HCT116 (cell line): ENCODE measurements at regions not wholly inside any gene's neighbourhood (a gene's known extent, or its start where the extent isn't known, plus 50 kb on each side); places are given as distances from the start of the nearest gene placed in this dataset.

ENCODE experiments used
- ATAC-seq: fragments of 200-7000 bp; cut with Tn5 transposase; 2 replicates; pipeline ENCODE4 v1.9.1; 2020; ENCODE audit warnings: mild to moderate bottlenecking, moderate library complexity
- BruUV-seq: library from RNA; stranded (reverse); fragments of 400-500 nt; replicated peaks from 2 replicates; lab custom pipeline; 2021; lab: Mats Ljungman, UMichigan
- CTCF ChIA-PET: fragments of 300-600 bp; sonication (Branson Sonifier 250); formaldehyde crosslinking; loops from one replicate; lab custom pipeline; 2021; ENCODE audit warnings: antibody characterized with exemption; lab: Charles Lee
- POLR2A ChIA-PET: fragments of 300-600, 350-600 bp; sonication (Branson Sonifier 250); formaldehyde crosslinking; loops from one replicate; lab custom pipeline; 2021; ENCODE audit warnings: antibody characterized with exemption; lab: Charles Lee
- RAD21 ChIA-PET, 2 experiments: fragments of 300-600 bp; sonication (Branson Sonifier 250); formaldehyde crosslinking; loops; one replicate each; lab custom pipeline; 2023; ENCODE audit warnings: low total read pairs in 2 of 2; ENCODE audit not compliant: uncharacterized antibody in 2 of 2, unreplicated experiment in 2 of 2, low non-redundant PET in 1 of 2; lab: Charles Lee
- DNase-seq: peaks from one replicate; pipeline ENCODE4 v3.0.0-alpha.2; 2010; ENCODE audit warnings: low read depth, low spot score
- H2AFZ ChIP-seq: fragments of 200-600 bp; shearing (Covaris generic), sonication (generic); 2 replicates; pipeline ENCODE4 v1.6.1; 2017; ENCODE audit warnings: low read depth, mixed run types, mixed read lengths, antibody characterized with exemption, low read length; ENCODE audit not compliant: poor library complexity, severe bottlenecking
- H3K27ac ChIP-seq: 2 replicates; pipeline ENCODE4 v1.5.1; 2012; ENCODE audit warnings: low read depth, low read length
- H3K27me3 ChIP-seq: fragments of 200-600 bp; sonication (generic); 2 replicates; pipeline ENCODE4 v1.6.1; 2016; ENCODE audit warnings: mixed run types, low read length, mixed read lengths; ENCODE audit not compliant: insufficient read depth
- H3K36me3 ChIP-seq, 2 experiments: fragments of 200-500 bp in 1 of 2; fragments of 200-600 bp in 1 of 2; sonication (Bioruptor generic) in 1 of 2; sonication (generic) in 1 of 2; 2 replicates each; pipeline versions ENCODE4 v1.5.1 to v1.6.1; 2014 to 2016; ENCODE audit warnings: low read length in 2 of 2, inconsistent platforms in 1 of 2, mixed read lengths in 1 of 2, mixed run types in 1 of 2; ENCODE audit not compliant: insufficient read depth in 2 of 2, control insufficient read depth in 1 of 2
- H3K4me1 ChIP-seq, 2 experiments: fragments of 200-600 bp in 1 of 2; sonication (generic) in 1 of 2; 2 replicates each; pipeline versions ENCODE4 v1.5.1 to v1.6.1; 2012 to 2017; ENCODE audit warnings: low read length in 2 of 2, inconsistent platforms in 1 of 2, mild to moderate bottlenecking in 1 of 2, mixed read lengths in 1 of 2, mixed run types in 1 of 2, moderate library complexity in 1 of 2; ENCODE audit not compliant: insufficient read depth in 2 of 2, control insufficient read depth in 1 of 2
- H3K4me2 ChIP-seq: fragments of 200-600 bp; sonication (generic); 2 replicates; pipeline ENCODE4 v1.6.1; 2017; ENCODE audit warnings: mixed run types, low read length, mixed read lengths
- H3K4me3 ChIP-seq, 2 experiments: fragments of 200-600 bp in 1 of 2; sonication (generic) in 1 of 2; replicated peaks in 1 of 2; 2 replicates each; pipeline ENCODE4 v1.5.1; 2011 to 2016; ENCODE audit warnings: low read length in 2 of 2, control low read depth in 1 of 2, low read depth in 1 of 2, mild to moderate bottlenecking in 1 of 2, mixed read lengths in 1 of 2, mixed run types in 1 of 2
- H3K79me2 ChIP-seq: fragments of 200-600 bp; sonication (generic); 2 replicates; pipeline ENCODE4 v1.6.1; 2017; ENCODE audit warnings: mild to moderate bottlenecking, mixed run types, low read length, moderate library complexity, mixed read lengths; ENCODE audit not compliant: insufficient read depth
- H3K9ac ChIP-seq: fragments of 200-600 bp; sonication (generic); 2 replicates; pipeline ENCODE4 v1.6.1; 2016; ENCODE audit warnings: low read length, mixed read lengths
- H3K9me2 ChIP-seq: fragments of 200-600 bp; sonication (generic), shearing (Covaris generic); 2 replicates; pipeline ENCODE4 v1.6.1; 2017; ENCODE audit warnings: mixed run types, mild to moderate bottlenecking, moderate library complexity; ENCODE audit not compliant: insufficient read depth
- H3K9me3 ChIP-seq, 2 experiments: fragments of 200-500 bp in 1 of 2; fragments of 200-600 bp in 1 of 2; sonication (Bioruptor generic) in 1 of 2; sonication (generic) in 1 of 2; 2 replicates each; pipeline ENCODE4 v1.6.1; 2014 to 2017; ENCODE audit warnings: low read length in 2 of 2, mixed read lengths in 2 of 2, inconsistent platforms in 1 of 2, low read depth in 1 of 2, mild to moderate bottlenecking in 1 of 2, mixed run types in 1 of 2, moderate library complexity in 1 of 2; ENCODE audit not compliant: control insufficient read depth in 1 of 2, insufficient read depth in 1 of 2
- H4K20me1 ChIP-seq: fragments of 200-600 bp; sonication (generic), shearing (Covaris generic); 2 replicates; pipeline ENCODE4 v1.6.1; 2017; ENCODE audit warnings: mixed run types, mild to moderate bottlenecking, moderate library complexity; ENCODE audit not compliant: insufficient read depth
- CBX3 ChIP-seq: IDR thresholded peaks from 2 replicates; pipeline ENCODE4 v1.6.1; 2012; ENCODE audit warnings: low read depth
- EGR1 ChIP-seq: IDR thresholded peaks from 2 replicates; pipeline ENCODE4 v1.6.1; 2012; ENCODE audit warnings: low read depth
- EZH2 ChIP-seq: fragments of 200-600 bp; sonication (generic); IDR thresholded peaks from 2 replicates; pipeline ENCODE4 v1.6.1; 2017; ENCODE audit warnings: antibody characterized with exemption, mixed run types
- EZH2phosphoT487 ChIP-seq: fragments of 200-600 bp; IDR thresholded peaks from 2 replicates; pipeline ENCODE4 v1.6.1; 2018; ENCODE audit warnings: antibody characterized with exemption, borderline replicate concordance
- FOSL1 ChIP-seq: IDR thresholded peaks from 2 replicates; pipeline ENCODE4 v1.6.1; 2012; ENCODE audit warnings: low read depth
- POLR2A ChIP-seq: IDR thresholded peaks from 2 replicates; pipeline ENCODE4 v1.7.0; 2011; ENCODE audit warnings: borderline replicate concordance; ENCODE audit not compliant: insufficient read depth, insufficient read length; ENCODE audit errors: extremely low read depth
- POLR2AphosphoS5 ChIP-seq: IDR thresholded peaks from 2 replicates; pipeline ENCODE4 v1.6.1; 2011; ENCODE audit warnings: mild to moderate bottlenecking, low read depth, low read length, moderate library complexity
- RAD21 ChIP-seq: IDR thresholded peaks from 2 replicates; pipeline ENCODE4 v1.6.1; 2012; ENCODE audit warnings: low read depth, mild to moderate bottlenecking
- SIN3A ChIP-seq: IDR thresholded peaks from 2 replicates; pipeline ENCODE4 v1.6.1; 2012; ENCODE audit warnings: low read depth
- SP1 ChIP-seq: IDR thresholded peaks from 2 replicates; pipeline ENCODE4 v1.6.1; 2012; ENCODE audit warnings: low read depth
- SRF ChIP-seq: IDR thresholded peaks from 2 replicates; pipeline ENCODE4 v1.6.1; 2012; ENCODE audit warnings: low read depth
- TCF7L2 ChIP-seq: IDR thresholded peaks from 2 replicates; pipeline ENCODE4 v1.7.0; 2011; ENCODE audit warnings: borderline replicate concordance, inconsistent platforms; ENCODE audit not compliant: insufficient read depth, insufficient read length; ENCODE audit errors: extremely low read depth
- YY1 ChIP-seq: IDR thresholded peaks from 2 replicates; pipeline ENCODE4 v1.6.1; 2011; ENCODE audit warnings: low read length, low read depth, moderate library complexity, mild to moderate bottlenecking; ENCODE audit not compliant: insufficient replicate concordance; ENCODE audit errors: extremely low read depth
- ZFX ChIP-seq: fragments of 450-650 bp; IDR thresholded peaks from 2 replicates; pipeline ENCODE4 v1.6.1; 2017
- intact Hi-C: fragments of 100-400 bp; cut with micrococcal nuclease; formaldehyde crosslinking; loops from 2 replicates; pipeline ENCODE4 v1.10.0; 2022
- TF ChIP-seq, protein P1 (sequence below): IDR thresholded peaks from 2 replicates; pipeline ENCODE4 v1.6.1; 2012; ENCODE audit warnings: low read depth
- TF ChIP-seq, protein P2 (sequence below): IDR thresholded peaks from 2 replicates; pipeline ENCODE4 v1.6.1; 2011; ENCODE audit warnings: mild to moderate bottlenecking, low read length, moderate library complexity; ENCODE audit not compliant: insufficient replicate concordance; ENCODE audit errors: extremely low read depth

DNA sequence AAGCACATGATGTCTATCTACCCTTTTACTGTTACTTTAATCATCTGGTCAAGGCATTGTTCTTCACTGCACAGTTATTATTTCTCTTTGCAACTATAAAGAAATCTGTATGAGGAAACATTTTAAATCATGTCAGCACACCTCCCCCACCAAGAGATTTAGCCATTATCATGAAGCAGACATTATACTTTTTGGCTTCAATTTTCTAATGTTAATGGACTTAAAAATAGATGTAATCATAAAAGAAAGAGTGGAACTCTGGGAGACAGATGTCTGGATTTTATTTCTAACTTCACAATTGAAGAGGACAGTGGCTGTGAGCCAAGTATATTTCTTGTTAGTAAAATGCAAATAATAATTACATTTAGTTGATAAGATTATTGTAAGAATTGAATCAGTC lies 932.4 kb downstream of the TAF11L14 start:
- TF ChIP-seq EZH2, result no peak
- no peak for TF ChIP-seq EGR1
- TF ChIP-seq TCF7L2, result no peak
- TF ChIP-seq POLR2AphosphoS5, result no peak
- TF ChIP-seq SIN3A, result no peak
- TF ChIP-seq, protein P1, sequence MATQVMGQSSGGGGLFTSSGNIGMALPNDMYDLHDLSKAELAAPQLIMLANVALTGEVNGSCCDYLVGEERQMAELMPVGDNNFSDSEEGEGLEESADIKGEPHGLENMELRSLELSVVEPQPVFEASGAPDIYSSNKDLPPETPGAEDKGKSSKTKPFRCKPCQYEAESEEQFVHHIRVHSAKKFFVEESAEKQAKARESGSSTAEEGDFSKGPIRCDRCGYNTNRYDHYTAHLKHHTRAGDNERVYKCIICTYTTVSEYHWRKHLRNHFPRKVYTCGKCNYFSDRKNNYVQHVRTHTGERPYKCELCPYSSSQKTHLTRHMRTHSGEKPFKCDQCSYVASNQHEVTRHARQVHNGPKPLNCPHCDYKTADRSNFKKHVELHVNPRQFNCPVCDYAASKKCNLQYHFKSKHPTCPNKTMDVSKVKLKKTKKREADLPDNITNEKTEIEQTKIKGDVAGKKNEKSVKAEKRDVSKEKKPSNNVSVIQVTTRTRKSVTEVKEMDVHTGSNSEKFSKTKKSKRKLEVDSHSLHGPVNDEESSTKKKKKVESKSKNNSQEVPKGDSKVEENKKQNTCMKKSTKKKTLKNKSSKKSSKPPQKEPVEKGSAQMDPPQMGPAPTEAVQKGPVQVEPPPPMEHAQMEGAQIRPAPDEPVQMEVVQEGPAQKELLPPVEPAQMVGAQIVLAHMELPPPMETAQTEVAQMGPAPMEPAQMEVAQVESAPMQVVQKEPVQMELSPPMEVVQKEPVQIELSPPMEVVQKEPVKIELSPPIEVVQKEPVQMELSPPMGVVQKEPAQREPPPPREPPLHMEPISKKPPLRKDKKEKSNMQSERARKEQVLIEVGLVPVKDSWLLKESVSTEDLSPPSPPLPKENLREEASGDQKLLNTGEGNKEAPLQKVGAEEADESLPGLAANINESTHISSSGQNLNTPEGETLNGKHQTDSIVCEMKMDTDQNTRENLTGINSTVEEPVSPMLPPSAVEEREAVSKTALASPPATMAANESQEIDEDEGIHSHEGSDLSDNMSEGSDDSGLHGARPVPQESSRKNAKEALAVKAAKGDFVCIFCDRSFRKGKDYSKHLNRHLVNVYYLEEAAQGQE, result no peak
- TF ChIP-seq SRF, result no peak
- TF ChIP-seq, protein P2, sequence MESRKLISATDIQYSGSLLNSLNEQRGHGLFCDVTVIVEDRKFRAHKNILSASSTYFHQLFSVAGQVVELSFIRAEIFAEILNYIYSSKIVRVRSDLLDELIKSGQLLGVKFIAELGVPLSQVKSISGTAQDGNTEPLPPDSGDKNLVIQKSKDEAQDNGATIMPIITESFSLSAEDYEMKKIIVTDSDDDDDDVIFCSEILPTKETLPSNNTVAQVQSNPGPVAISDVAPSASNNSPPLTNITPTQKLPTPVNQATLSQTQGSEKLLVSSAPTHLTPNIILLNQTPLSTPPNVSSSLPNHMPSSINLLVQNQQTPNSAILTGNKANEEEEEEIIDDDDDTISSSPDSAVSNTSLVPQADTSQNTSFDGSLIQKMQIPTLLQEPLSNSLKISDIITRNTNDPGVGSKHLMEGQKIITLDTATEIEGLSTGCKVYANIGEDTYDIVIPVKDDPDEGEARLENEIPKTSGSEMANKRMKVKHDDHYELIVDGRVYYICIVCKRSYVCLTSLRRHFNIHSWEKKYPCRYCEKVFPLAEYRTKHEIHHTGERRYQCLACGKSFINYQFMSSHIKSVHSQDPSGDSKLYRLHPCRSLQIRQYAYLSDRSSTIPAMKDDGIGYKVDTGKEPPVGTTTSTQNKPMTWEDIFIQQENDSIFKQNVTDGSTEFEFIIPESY, result no peak
- no peak for TF ChIP-seq EZH2phosphoT487
- no peak for TF ChIP-seq YY1
- no peak for TF ChIP-seq SP1
- TF ChIP-seq FOSL1, result no peak
- no peak for TF ChIP-seq RAD21
- no peak for TF ChIP-seq POLR2A
- TF ChIP-seq CBX3, result no peak
- TF ChIP-seq ZFX, result no peak
- Histone ChIP-seq H3K4me2 (no peak overlapping the region), H2AFZ (no peak overlapping the region), H3K4me1 (no peaks in the 10 kb centered on the region), H3K27ac (no peak overlapping the region), H3K79me2 (no peaks in the 10 kb centered on the region), H3K9ac (no peak overlapping the region), H3K4me3 (no peak overlapping the region), H4K20me1 (no peaks in the 10 kb centered on the region), H3K36me3 (no peaks in the 10 kb centered on the region), H3K9me2 (no peaks in the 10 kb centered on the region), H3K27me3 (no peaks in the 10 kb centered on the region), H3K9me3 (peaks cover 0 to 23% of the 10 kb centered on the region in 2 experiments; a peak in 3 of 4 replicates)
- intact Hi-C loops, result no loop called here
- no TSS peak for BruUV-seq
- ChIA-PET CTCF (no interaction called here), RAD21 (no interaction called here), POLR2A (no interaction called here)
- no peak for DNase-seq
- no peak for ATAC-seq
